Neural crest cell (in vitro differentiated cells): ENCODE measurements at regions not wholly inside any gene's neighbourhood (a gene's known extent, or its start where the extent isn't known, plus 50 kb on each side); places are given as distances from the start of the nearest gene placed in this dataset.

Source experiments
- DNase-seq: peaks from one replicate; pipeline ENCODE4 v3.0.0; 2021; ENCODE audit warnings: low read depth, mixed read lengths, low spot score
- H3K27ac Mint-ChIP-seq: one replicate; pipeline ENCODE4 v1.8.0; 2021; ENCODE audit warnings: mild to moderate bottlenecking, mixed read lengths; ENCODE audit not compliant: unreplicated experiment
- H3K27me3 Mint-ChIP-seq: 2 replicates; pipeline ENCODE4 v1.8.0; 2021; ENCODE audit warnings: low read depth, mild to moderate bottlenecking, mixed read lengths
- H3K36me3 Mint-ChIP-seq: 2 replicates; pipeline ENCODE4 v1.8.0; 2021; ENCODE audit warnings: low read depth, mild to moderate bottlenecking, mixed read lengths
- H3K4me1 Mint-ChIP-seq: 2 replicates; pipeline ENCODE4 v1.8.0; 2021; ENCODE audit warnings: mixed read lengths
- H3K4me3 Mint-ChIP-seq: one replicate; pipeline ENCODE4 v1.8.0; 2021; ENCODE audit warnings: mild to moderate bottlenecking, mixed read lengths
- H3K9me3 Mint-ChIP-seq: 2 replicates; pipeline ENCODE4 v1.8.0; 2021; ENCODE audit warnings: mixed read lengths
- TF ChIP-seq, protein P1 (sequence below): fragments of 200-600 bp; sonication (generic); conservative IDR thresholded peaks from 2 replicates; pipeline ENCODE4 v1.5.0; 2021; ENCODE audit warnings: antibody characterized with exemption, mild to moderate bottlenecking

DNA sequence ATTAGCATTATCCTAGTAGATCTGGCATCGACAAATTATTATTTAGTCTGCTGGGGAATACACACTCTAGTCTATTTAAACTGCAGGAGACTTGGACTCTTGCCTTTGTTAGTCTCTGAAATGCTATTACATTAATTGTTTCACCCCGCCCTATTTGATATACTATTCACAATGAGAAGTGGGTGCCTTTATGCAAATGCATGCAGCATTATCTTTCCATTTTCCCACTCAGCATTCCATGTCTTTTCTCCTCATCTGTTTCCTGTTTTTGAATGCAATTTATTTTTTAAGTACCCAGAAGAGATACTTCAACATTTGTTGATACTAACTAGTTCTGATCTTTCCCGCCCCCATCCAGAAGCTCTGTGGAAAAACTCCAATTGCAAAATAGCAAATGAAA, 395.3 kb upstream of the NXPH2 start:
- H3K4me1 Mint-ChIP-seq, result peaks cover 1% of the 10 kb centered on the region

DNA sequence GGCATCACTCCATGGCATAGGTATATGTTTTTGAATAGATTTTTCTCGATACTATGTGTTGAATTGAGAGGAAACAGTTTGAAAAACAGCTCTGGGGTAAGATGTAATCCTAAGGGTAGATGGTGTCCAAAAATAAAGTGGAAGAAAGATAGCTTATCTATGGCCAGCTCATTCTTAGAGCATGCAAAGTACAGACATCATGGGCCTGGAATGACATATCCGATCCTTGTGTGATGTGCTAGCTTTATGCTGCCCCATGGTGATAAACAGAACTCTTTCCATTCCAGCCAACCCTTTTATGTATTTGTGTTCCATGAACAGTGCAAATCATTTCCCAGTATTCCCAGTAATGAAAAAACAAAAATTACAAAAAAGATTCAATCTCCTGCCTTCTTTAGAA, 390.2 kb upstream of the NXPH2 start:
- Mint-ChIP-seq H3K9me3 (peaks cover 2% of the 10 kb centered on the region), H3K4me3 (no peak overlapping the region), H3K36me3 (no peaks in the 10 kb centered on the region), H3K27me3 (no peaks in the 10 kb centered on the region), H3K4me1 (no peaks in the 10 kb centered on the region), H3K27ac (no peak overlapping the region)
- no peak for DNase-seq
- TF ChIP-seq, protein P1, sequence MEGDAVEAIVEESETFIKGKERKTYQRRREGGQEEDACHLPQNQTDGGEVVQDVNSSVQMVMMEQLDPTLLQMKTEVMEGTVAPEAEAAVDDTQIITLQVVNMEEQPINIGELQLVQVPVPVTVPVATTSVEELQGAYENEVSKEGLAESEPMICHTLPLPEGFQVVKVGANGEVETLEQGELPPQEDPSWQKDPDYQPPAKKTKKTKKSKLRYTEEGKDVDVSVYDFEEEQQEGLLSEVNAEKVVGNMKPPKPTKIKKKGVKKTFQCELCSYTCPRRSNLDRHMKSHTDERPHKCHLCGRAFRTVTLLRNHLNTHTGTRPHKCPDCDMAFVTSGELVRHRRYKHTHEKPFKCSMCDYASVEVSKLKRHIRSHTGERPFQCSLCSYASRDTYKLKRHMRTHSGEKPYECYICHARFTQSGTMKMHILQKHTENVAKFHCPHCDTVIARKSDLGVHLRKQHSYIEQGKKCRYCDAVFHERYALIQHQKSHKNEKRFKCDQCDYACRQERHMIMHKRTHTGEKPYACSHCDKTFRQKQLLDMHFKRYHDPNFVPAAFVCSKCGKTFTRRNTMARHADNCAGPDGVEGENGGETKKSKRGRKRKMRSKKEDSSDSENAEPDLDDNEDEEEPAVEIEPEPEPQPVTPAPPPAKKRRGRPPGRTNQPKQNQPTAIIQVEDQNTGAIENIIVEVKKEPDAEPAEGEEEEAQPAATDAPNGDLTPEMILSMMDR, result no peak

More for the DNA sequence above, 395.3 kb upstream of the NXPH2 start:
- TF ChIP-seq, protein P1, result no peak
- H3K27me3 Mint-ChIP-seq, result no peaks in the 10 kb centered on the region
- no peak for DNase-seq
- H3K9me3 Mint-ChIP-seq, result peaks cover 2% of the 10 kb centered on the region
- no peaks in the 10 kb centered on the region for H3K36me3 Mint-ChIP-seq
- H3K27ac Mint-ChIP-seq, result no peak overlapping the region
- H3K4me3 Mint-ChIP-seq, result no peak overlapping the region

DNA sequence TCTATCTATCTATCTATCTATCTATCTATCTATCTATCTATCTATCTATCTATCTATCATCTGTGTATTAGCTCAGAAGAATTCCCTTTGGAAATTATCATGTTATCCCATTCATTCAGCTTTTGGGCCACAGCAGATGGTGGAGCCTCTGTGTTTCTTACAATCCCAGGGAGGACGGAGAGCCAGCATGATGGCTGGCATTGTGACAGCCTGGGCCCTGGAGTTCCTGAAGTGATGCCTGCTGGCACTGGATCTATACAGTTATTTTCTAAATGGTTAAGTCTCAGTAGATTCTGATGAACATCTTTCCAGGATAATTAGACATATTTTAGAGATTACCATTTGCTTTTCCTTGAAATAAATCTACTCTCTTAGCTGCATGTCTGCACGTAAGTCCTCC, 385.4 kb upstream of the NXPH2 start:
- DNase-seq, result no peak
- Mint-ChIP-seq H3K4me1 (no peaks in the 10 kb centered on the region), H3K36me3 (no peaks in the 10 kb centered on the region), H3K27me3 (no peaks in the 10 kb centered on the region), H3K9me3 (no peaks in the 10 kb centered on the region), H3K4me3 (no peak overlapping the region), H3K27ac (no peak overlapping the region)
- TF ChIP-seq, protein P1, result no peak

DNA sequence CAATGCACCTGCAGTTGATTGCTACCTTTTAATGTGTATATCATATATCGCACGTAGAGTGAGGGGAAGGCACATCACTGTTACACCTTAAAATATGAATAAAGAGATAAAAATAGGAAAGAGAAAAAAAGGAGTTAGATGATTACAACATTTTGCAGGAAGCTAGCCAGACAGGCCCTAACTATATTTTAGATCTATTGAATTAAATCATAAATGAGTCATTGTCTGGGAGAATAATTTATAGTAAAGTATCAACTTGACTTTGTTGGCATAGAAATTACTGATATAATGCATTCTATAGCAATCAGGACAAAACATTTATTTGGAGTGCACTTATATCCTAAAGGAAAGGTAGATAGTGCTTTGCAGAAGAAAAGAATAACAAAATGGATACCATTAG, 384.9 kb upstream of the NXPH2 start:
- no peak for DNase-seq
- Mint-ChIP-seq H3K4me1 (no peaks in the 10 kb centered on the region), H3K27ac (no peak overlapping the region), H3K4me3 (no peak overlapping the region), H3K9me3 (no peaks in the 10 kb centered on the region), H3K36me3 (no peaks in the 10 kb centered on the region), H3K27me3 (no peaks in the 10 kb centered on the region)
- TF ChIP-seq, protein P1, result no peak

DNA sequence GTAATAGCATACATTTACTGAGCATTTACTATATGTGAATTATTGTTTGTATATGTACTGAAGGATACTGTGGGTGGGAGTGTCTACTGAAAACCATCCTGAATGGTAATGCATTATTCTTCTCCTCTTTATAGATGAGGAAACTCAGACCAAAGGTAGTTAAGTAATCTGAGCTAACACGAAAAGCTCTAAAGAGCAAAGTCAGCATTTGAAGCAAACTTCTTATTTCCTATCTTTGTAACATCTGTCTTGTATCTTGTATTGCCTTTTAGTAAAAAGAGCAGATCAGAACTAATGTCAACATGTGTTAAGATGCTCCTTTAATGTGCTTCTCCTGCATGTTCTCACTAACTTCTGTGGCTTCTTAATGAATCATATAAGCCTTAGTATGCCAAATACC, 382.8 kb upstream of the NXPH2 start:
- Mint-ChIP-seq H3K9me3 (no peaks in the 10 kb centered on the region), H3K4me3 (no peak overlapping the region), H3K36me3 (no peaks in the 10 kb centered on the region), H3K27me3 (no peaks in the 10 kb centered on the region), H3K4me1 (no peaks in the 10 kb centered on the region), H3K27ac (no peak overlapping the region)
- TF ChIP-seq, protein P1, result no peak
- no peak for DNase-seq

DNA sequence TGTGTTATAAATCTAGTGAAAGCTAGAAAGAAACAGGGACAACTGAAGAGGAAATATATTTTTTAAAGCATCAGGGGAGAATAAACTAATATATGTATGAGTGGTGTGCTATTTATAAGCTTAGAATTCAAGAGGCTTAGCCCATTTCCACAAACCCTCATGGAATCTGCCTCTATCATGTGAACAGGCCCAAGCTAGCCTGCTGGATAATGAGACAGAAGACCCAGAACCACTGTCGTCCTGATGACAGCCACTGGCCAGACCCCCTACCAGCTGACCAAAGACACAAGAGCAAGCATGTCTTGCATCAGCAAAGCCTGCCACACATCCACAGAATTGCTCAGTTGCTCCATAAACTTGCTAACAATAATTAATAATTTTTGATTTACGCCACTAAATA, 382.3 kb upstream of the NXPH2 start:
- DNase-seq, result no peak
- H3K36me3 Mint-ChIP-seq, result no peaks in the 10 kb centered on the region
- H3K27me3 Mint-ChIP-seq, result no peaks in the 10 kb centered on the region
- H3K4me3 Mint-ChIP-seq, result no peak overlapping the region
- H3K9me3 Mint-ChIP-seq, result no peaks in the 10 kb centered on the region
- no peak overlapping the region for H3K27ac Mint-ChIP-seq
- H3K4me1 Mint-ChIP-seq, result no peaks in the 10 kb centered on the region
- TF ChIP-seq, protein P1, result no peak
